GM12878 (cell line): ENCODE measurements at regions not wholly inside any gene's neighbourhood (a gene's known extent, or its start where the extent isn't known, plus 50 kb on each side); places are given as distances from the start of the nearest gene placed in this dataset.

Source experiments
- ATAC-seq: fragments of 200-7000 bp; cut with Tn5 transposase; 3 replicates; pipeline ENCODE4 v1.9.1; 2020; ENCODE audit warnings: mild to moderate bottlenecking, moderate library complexity
- BruUV-seq: library from RNA; stranded (reverse); fragments of 400-500 nt; replicated peaks from 2 replicates; lab custom pipeline; 2021; lab: Mats Ljungman, UMichigan
- CTCF ChIA-PET: fragments of 300-600 bp; sonication (Branson Sonifier 250); formaldehyde crosslinking; extraction: SDS; loops from one replicate; lab custom pipeline; 2021; ENCODE audit warnings: inconsistent platforms; lab: Yijun Ruan, JAX
- POLR2A ChIA-PET: fragments of 350-600 bp; formaldehyde crosslinking; extraction: SDS; loops from one replicate; lab custom pipeline; 2021; ENCODE audit warnings: inconsistent platforms; lab: Charles Lee
- RAD21 ChIA-PET: fragments of 300-600 bp; sonication (Branson Sonifier 250); formaldehyde crosslinking; loops from one replicate; lab custom pipeline; 2023; ENCODE audit warnings: antibody characterized with exemption; ENCODE audit not compliant: unreplicated experiment; lab: Charles Lee
- SMC1A ChIA-PET: fragments of 300-600 bp; sonication (Branson Sonifier 250); formaldehyde crosslinking; loops from one replicate; lab custom pipeline; 2023; ENCODE audit not compliant: unreplicated experiment, uncharacterized antibody; lab: Charles Lee
- DNase-seq: peaks from one replicate; pipeline ENCODE4 v3.0.0-alpha.2; 2011; ENCODE audit warnings: low read depth, low spot score
- FAIRE-seq: peaks from 3 replicates; lab custom pipeline; 2011; peaks lifted over from hg19 to GRCh38; lab: Jason Lieb, UNC
- H2AFZ ChIP-seq: 2 replicates; pipeline ENCODE4 v1.6.0; 2011; ENCODE audit warnings: low read depth, low read length, control low read depth; ENCODE audit not compliant: control insufficient read depth
- H3K27ac ChIP-seq: 2 replicates; pipeline ENCODE4 v1.5.1; 2011; ENCODE audit warnings: control low read depth; ENCODE audit not compliant: control insufficient read depth, insufficient read depth
- H3K27me3 ChIP-seq, 2 experiments: replicated peaks in 1 of 2; 2 replicates each; pipeline versions ENCODE4 v1.6.0 to v1.6.1; 2011; ENCODE audit warnings: low read length in 1 of 2; ENCODE audit not compliant: control insufficient read depth in 2 of 2, insufficient read depth in 2 of 2
- H3K36me3 ChIP-seq, 2 experiments: 2 replicates each; pipeline ENCODE4 v1.5.1; 2011; ENCODE audit warnings: low read length in 1 of 2; ENCODE audit not compliant: control insufficient read depth in 2 of 2, insufficient read depth in 2 of 2
- H3K4me1 ChIP-seq: 2 replicates; pipeline ENCODE4 v1.6.1; 2011; ENCODE audit warnings: mild to moderate bottlenecking, low read length, moderate library complexity, mixed read lengths; ENCODE audit not compliant: control insufficient read depth, insufficient read depth
- H3K4me2 ChIP-seq: 2 replicates; pipeline ENCODE4 v1.6.0; 2011; ENCODE audit warnings: control low read depth; ENCODE audit not compliant: control insufficient read depth, insufficient read depth
- H3K4me3 ChIP-seq: fragments of 200-600 bp; sonication (generic); 2 replicates; pipeline ENCODE4 v1.5.1; 2016
- H3K79me2 ChIP-seq: 2 replicates; pipeline ENCODE4 v1.6.0; 2011; ENCODE audit warnings: low read length; ENCODE audit not compliant: control insufficient read depth, insufficient read depth
- H3K9ac ChIP-seq: 2 replicates; pipeline ENCODE4 v1.8.0; 2011; ENCODE audit warnings: low read length, control low read depth, mixed read lengths; ENCODE audit not compliant: control insufficient read depth, insufficient read depth
- H3K9me3 ChIP-seq: replicated peaks from 3 replicates; pipeline ENCODE4 v1.5.1; 2011; ENCODE audit warnings: mild to moderate bottlenecking, low read length; ENCODE audit not compliant: control insufficient read depth, insufficient read depth
- H4K20me1 ChIP-seq: 2 replicates; pipeline ENCODE4 v1.6.0; 2011; ENCODE audit not compliant: control insufficient read depth, insufficient read depth
- ATF7 ChIP-seq: fragments of 450-650 bp; IDR thresholded peaks from 2 replicates; pipeline ENCODE4 v1.6.1; 2016; ENCODE audit warnings: low read depth, mild to moderate bottlenecking
- BACH1 ChIP-seq: fragments of 450-650 bp; IDR thresholded peaks from 2 replicates; pipeline ENCODE4 v1.6.1; 2017; ENCODE audit warnings: mild to moderate bottlenecking, borderline replicate concordance
- BMI1 ChIP-seq: fragments of 450-650 bp; IDR thresholded peaks from 2 replicates; pipeline ENCODE4 v1.6.1; 2016; ENCODE audit warnings: mild to moderate bottlenecking, moderate library complexity, borderline replicate concordance
- CHD2 ChIP-seq: IDR thresholded peaks from 2 replicates; pipeline ENCODE4 v1.6.1; 2011; ENCODE audit warnings: low read depth, low read length, improper control_type of control experiment, borderline replicate concordance
- CHD4 ChIP-seq: fragments of 200-600 bp; sonication (generic); IDR thresholded peaks from 2 replicates; pipeline ENCODE4 v1.6.1; 2016; ENCODE audit warnings: mild to moderate bottlenecking
- E2F8 ChIP-seq: fragments of 450-650 bp; IDR thresholded peaks from 2 replicates; pipeline ENCODE4 v1.6.1; 2018; ENCODE audit warnings: mild to moderate bottlenecking, low read depth, moderate library complexity; ENCODE audit not compliant: partially characterized antibody
- ESRRA ChIP-seq: IDR thresholded peaks from 2 replicates; pipeline ENCODE4 v1.6.1; 2012; ENCODE audit warnings: mild to moderate bottlenecking, low read length, improper control_type of control experiment
- HSF1 ChIP-seq: fragments of 150-350 bp; IDR thresholded peaks from 2 replicates; pipeline ENCODE4 v1.6.1; 2014; ENCODE audit warnings: mild to moderate bottlenecking, low read depth, low read length
- NR2C1 ChIP-seq: fragments of 450-650 bp; IDR thresholded peaks from 2 replicates; pipeline ENCODE4 v1.6.1; 2017; ENCODE audit warnings: antibody characterized with exemption, mild to moderate bottlenecking, moderate library complexity
- NR2C2 ChIP-seq: IDR thresholded peaks from 2 replicates; pipeline ENCODE4 v1.6.1; 2011; ENCODE audit warnings: borderline replicate concordance, low read depth; ENCODE audit not compliant: control insufficient read depth, insufficient read length
- SKIL ChIP-seq: fragments of 450-650 bp; IDR thresholded peaks from 2 replicates; pipeline ENCODE4 v1.6.1; 2017; ENCODE audit warnings: mild to moderate bottlenecking, low read depth, inconsistent platforms; ENCODE audit not compliant: poor library complexity, severe bottlenecking
- SUPT20H ChIP-seq: IDR thresholded peaks from 2 replicates; pipeline ENCODE4 v1.6.1; 2011; ENCODE audit warnings: low read depth, mild to moderate bottlenecking, low read length, moderate library complexity, borderline replicate concordance; ENCODE audit not compliant: control insufficient read depth
- TAF1 ChIP-seq: IDR thresholded peaks from 2 replicates; pipeline ENCODE4 v1.6.1; 2011; ENCODE audit warnings: mild to moderate bottlenecking, low read depth, low read length, borderline replicate concordance
- WRNIP1 ChIP-seq: IDR thresholded peaks from 2 replicates; pipeline ENCODE4 v1.6.1; 2011; ENCODE audit warnings: low read depth, low read length, improper control_type of control experiment, borderline replicate concordance
- WGBS: methylation state at CpG from one replicate; pipeline ENCODE4 v1.1.6; 2016; ENCODE audit warnings: low lambda C conversion rate; ENCODE audit not compliant: insufficient replicate concordance, insufficient coverage; ENCODE audit errors: missing lambda C conversion rate; 5-methylcytosine and 5-hydroxymethylcytosine counted together
- in situ Hi-C: fragments of 300-500 bp; cut with MboI; formaldehyde crosslinking; loops from 9 replicates; pipeline ENCODE4 v1.14.3; 2018; ENCODE audit warnings: mixed read lengths
- intact Hi-C: fragments of 100-400 bp; cut with micrococcal nuclease; formaldehyde crosslinking; loops from one replicate; pipeline ENCODE4 v1.14.2; 2022; ENCODE audit not compliant: unreplicated experiment

GRCh38 chr17:70668938-70669778 lies 499.8 kb downstream of the KCNJ2 start (continued):
- TF ChIP-seq E2F8: no peak
- no peak for TF ChIP-seq HSF1
- TF ChIP-seq NR2C1: no peak
- no peak for TF ChIP-seq CHD4

DNA sequence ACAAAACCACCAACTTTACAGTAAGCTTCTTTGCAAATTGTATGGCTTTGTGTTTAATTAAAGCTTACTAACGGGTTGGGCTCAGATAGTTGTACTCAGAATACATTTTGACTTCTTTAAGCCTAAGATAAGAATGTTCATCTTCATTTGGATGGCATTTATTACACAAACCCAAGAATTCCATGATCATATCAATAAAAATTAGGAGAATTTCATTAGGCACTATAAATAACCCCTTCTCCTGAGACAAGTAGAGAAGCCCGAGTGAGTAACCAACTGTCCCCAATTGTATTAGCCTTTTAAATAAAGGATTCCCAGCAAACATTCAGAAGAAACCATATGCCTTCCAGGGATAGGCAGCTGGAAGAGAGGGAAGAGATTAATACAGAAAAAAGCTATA lies 504.7 kb downstream of the KCNJ2 start:
- POLR2A ChIA-PET: no interaction called here
- Histone ChIP-seq H3K9ac (no peak overlapping the region), H3K4me3 (no peak overlapping the region), H3K27me3 (no peaks in the 10 kb centered on the region), H3K36me3 (no peaks in the 10 kb centered on the region), H4K20me1 (no peaks in the 10 kb centered on the region), H3K27ac (no peak overlapping the region), H2AFZ (no peak overlapping the region), H3K9me3 (no peaks in the 10 kb centered on the region), H3K4me2 (no peak overlapping the region), H3K4me1 (no peaks in the 10 kb centered on the region), H3K79me2 (no peaks in the 10 kb centered on the region)
- in situ Hi-C loops (no loop called here), intact Hi-C loops (no loop called here)
- CTCF ChIA-PET: interaction anchor here (0.6 to 1.2 kb wide), 2 partner anchors 15 to 50 kb away, joined by 3 read pairs; no protein-coding TSS in a partner anchor
- ATAC-seq (no peak), DNase-seq (no peak), FAIRE-seq (no peak)
- no peak for TF ChIP-seq SUPT20H
- no peak for TF ChIP-seq SKIL
- no peak for TF ChIP-seq BACH1
- TF ChIP-seq ESRRA: no peak
- no peak for TF ChIP-seq TAF1
- TF ChIP-seq ATF7: no peak
- no peak for TF ChIP-seq CHD2
- TF ChIP-seq NR2C2: no peak
- TF ChIP-seq WRNIP1: no peak
- no peak for TF ChIP-seq BMI1
- SMC1A ChIA-PET: interaction anchor here (1.0 kb wide), 1 partner anchor 65 kb away, joined by 3 read pairs; no protein-coding TSS in a partner anchor
- RAD21 ChIA-PET: no interaction called here
- BruUV-seq: no TSS peak
- WGBS: 0% methylated on average over 2 of the region's 2 CpGs
